IPS DF 4.7 (cell line): ENCODE measurements at regions not wholly inside any gene's neighbourhood (a gene's known extent, or its start where the extent isn't known, plus 50 kb on each side); places are given as distances from the start of the nearest gene placed in this dataset.

Experiments used
- DNase-seq: peaks from one replicate; pipeline ENCODE4 v3.0.0-alpha.2; 2013; ENCODE audit warnings: low spot score; ENCODE audit errors: extremely low read depth

- DNase-seq: no peak
Measured at GRCh38 chr11:82384308-82384707, 349.4 kb downstream of the FAM181B start.

- no peak for DNase-seq
Measured at GRCh38 chr11:82373781-82374542, 359.7 kb downstream of the FAM181B start.

- DNase-seq: no peak
Measured at GRCh38 chr11:82365351-82365750, 368.3 kb downstream of the FAM181B start.

GRCh38 chr11:82356316-82356715, 377.3 kb downstream of the FAM181B start:
- no peak for DNase-seq

- no peak for DNase-seq
Measured at GRCh38 chr11:82355313-82355823, 378.3 kb downstream of the FAM181B start.

- no peak for DNase-seq
Measured at GRCh38 chr11:82326853-82327252, 406.8 kb downstream of the FAM181B start.

GRCh38 chr11:82321206-82321605, 412.5 kb downstream of the FAM181B start:
- DNase-seq: no peak

GRCh38 chr11:82315093-82315492, 418.6 kb downstream of the FAM181B start:
- DNase-seq: peak; percentile 25

GRCh38 chr11:82308979-82309378, 424.7 kb downstream of the FAM181B start:
- DNase-seq: no peak

- DNase-seq: no peak
Measured at GRCh38 chr11:82305123-82305522, 428.5 kb downstream of the FAM181B start.

- DNase-seq: no peak
Measured at GRCh38 chr11:82303671-82304070, 430.0 kb downstream of the FAM181B start.

GRCh38 chr11:82288471-82288870, 445.2 kb downstream of the FAM181B start:
- DNase-seq: no peak

GRCh38 chr11:82270870-82271269, 462.8 kb downstream of the FAM181B start:
- no peak for DNase-seq

- no peak for DNase-seq
Measured at GRCh38 chr11:82268627-82269026, 465.0 kb downstream of the FAM181B start.

GRCh38 chr11:82267186-82267585, 466.5 kb downstream of the FAM181B start:
- DNase-seq: no peak

GRCh38 chr11:82261367-82261766, 472.3 kb downstream of the FAM181B start:
- no peak for DNase-seq

GRCh38 chr11:82250047-82250446, 483.6 kb downstream of the FAM181B start:
- no peak for DNase-seq

GRCh38 chr11:82246926-82247325, 486.7 kb downstream of the FAM181B start:
- DNase-seq: no peak

- no peak for DNase-seq
Measured at GRCh38 chr11:82239498-82239897, 494.2 kb downstream of the FAM181B start.

- no peak for DNase-seq
Measured at GRCh38 chr11:82234256-82234655, 499.4 kb downstream of the FAM181B start.

GRCh38 chr11:82233201-82233600, 500.5 kb downstream of the FAM181B start:
- DNase-seq: no peak

- no peak for DNase-seq
Measured at GRCh38 chr11:82229341-82229740, 504.3 kb downstream of the FAM181B start.

- no peak for DNase-seq
Measured at GRCh38 chr11:82225930-82226329, 507.7 kb downstream of the FAM181B start.
